ENCODE measurements at regions not wholly inside any gene's neighbourhood (a gene's known extent, or its start where the extent isn't known, plus 50 kb on each side); places are given as distances from the start of the nearest gene placed in this dataset.

GRCh38 chr18:2442726-2443275, 128.5 kb downstream of the METTL4 start:
- no peaks in the 10 kb centered on the region for H3K79me2 ChIP-seq (ENCODE audit: insufficient read depth, low read length)
- no peak overlapping the region for H2AFZ ChIP-seq (ENCODE audit: low read depth, low read length)
- no peaks in the 10 kb centered on the region for H3K36me3 ChIP-seq (ENCODE audit: insufficient read depth, low read length)
- H3K4me3 Mint-ChIP-seq (ENCODE audit: unreplicated experiment) = no peak overlapping the region
- peaks cover 30% of the 10 kb centered on the region for H3K4me1 Mint-ChIP-seq (ENCODE audit: low read depth, unreplicated experiment)
- no peaks in the 10 kb centered on the region for H3K36me3 Mint-ChIP-seq (ENCODE audit: low read depth, unreplicated experiment)
- H3K27ac ChIP-seq (ENCODE audit: low read depth, low read length) = peak overlapping the region; percentile 24
- peak overlapping the region; percentile 35 for H3K4me2 ChIP-seq (ENCODE audit: low read length)
- TF ChIP-seq, protein P1, sequence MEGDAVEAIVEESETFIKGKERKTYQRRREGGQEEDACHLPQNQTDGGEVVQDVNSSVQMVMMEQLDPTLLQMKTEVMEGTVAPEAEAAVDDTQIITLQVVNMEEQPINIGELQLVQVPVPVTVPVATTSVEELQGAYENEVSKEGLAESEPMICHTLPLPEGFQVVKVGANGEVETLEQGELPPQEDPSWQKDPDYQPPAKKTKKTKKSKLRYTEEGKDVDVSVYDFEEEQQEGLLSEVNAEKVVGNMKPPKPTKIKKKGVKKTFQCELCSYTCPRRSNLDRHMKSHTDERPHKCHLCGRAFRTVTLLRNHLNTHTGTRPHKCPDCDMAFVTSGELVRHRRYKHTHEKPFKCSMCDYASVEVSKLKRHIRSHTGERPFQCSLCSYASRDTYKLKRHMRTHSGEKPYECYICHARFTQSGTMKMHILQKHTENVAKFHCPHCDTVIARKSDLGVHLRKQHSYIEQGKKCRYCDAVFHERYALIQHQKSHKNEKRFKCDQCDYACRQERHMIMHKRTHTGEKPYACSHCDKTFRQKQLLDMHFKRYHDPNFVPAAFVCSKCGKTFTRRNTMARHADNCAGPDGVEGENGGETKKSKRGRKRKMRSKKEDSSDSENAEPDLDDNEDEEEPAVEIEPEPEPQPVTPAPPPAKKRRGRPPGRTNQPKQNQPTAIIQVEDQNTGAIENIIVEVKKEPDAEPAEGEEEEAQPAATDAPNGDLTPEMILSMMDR (IDR thresholded peaks at IDR 0.05; ENCODE audit: insufficient read depth, low read depth, low read length) = no peak
- no peak for TF ChIP-seq EZH2 (IDR thresholded peaks at IDR 0.05; ENCODE audit: insufficient read depth, low read length)
- no peaks in the 10 kb centered on the region for H3K27me3 ChIP-seq (ENCODE audit: insufficient read depth, low read length)
- H3K27ac Mint-ChIP-seq (ENCODE audit: unreplicated experiment) = peak overlapping the region; percentile 73
- DNase-seq (ENCODE audit: low read depth) = peak; percentile 51
- no peak overlapping the region for H3K4me3 ChIP-seq (ENCODE audit: insufficient read depth, low read depth, low read length)
- no peaks in the 10 kb centered on the region for H4K20me1 ChIP-seq (ENCODE audit: insufficient read depth, low read length)
- peaks cover 14% of the 10 kb centered on the region for H3K9me3 Mint-ChIP-seq (ENCODE audit: unreplicated experiment)
- H3K9ac ChIP-seq (ENCODE audit: low read length) = no peak overlapping the region
- no peaks in the 10 kb centered on the region for H3K27me3 Mint-ChIP-seq (ENCODE audit: low read depth, unreplicated experiment)
- peaks cover 4% of the 10 kb centered on the region for H3K4me1 ChIP-seq (ENCODE audit: insufficient read depth, low read length)
- H3K9me3 ChIP-seq (ENCODE audit: insufficient read depth, low read depth, low read length) = no peaks in the 10 kb centered on the region
- FAIRE-seq = no peak

DNA sequence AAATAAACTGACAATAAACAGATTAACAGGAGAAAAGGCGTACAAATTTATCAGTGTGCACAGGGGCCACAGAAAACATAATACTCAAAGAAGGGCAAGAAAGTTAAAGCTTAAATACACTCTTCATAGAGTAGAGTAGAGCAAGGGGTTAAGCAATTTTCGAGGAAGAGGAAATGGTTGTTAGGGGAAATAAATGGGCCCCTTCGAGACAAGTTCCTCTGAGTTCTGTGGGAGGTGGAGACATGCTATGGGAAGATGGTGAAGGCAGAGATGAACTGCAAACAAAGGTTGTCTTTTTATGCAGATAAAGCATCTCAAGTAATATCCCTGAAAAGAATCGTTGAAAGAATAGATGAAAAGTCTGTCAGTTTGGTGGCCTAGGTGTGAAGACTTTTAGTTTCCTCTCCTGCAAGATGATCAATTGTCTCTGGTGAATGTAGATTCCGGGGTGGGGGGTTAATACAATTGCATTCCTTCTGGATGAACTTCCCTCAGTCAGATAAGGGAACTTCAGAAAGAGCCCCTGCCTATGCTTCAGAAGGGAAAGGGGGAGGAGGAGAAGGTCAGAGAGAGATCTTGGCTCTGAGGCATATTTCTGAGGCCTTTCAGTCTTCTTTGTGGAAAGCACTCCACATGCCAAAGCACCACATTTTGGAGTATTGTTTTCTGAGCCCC, 127.0 kb downstream of the METTL4 start:
- H3K27me3 Mint-ChIP-seq (ENCODE audit: low read depth, unreplicated experiment) = no peaks in the 10 kb centered on the region
- no peak overlapping the region for H3K27ac ChIP-seq (ENCODE audit: low read depth, low read length)
- no peak overlapping the region for H3K4me2 ChIP-seq (ENCODE audit: low read length)
- no peaks in the 10 kb centered on the region for H4K20me1 ChIP-seq (ENCODE audit: insufficient read depth, low read length)
- peaks cover 14% of the 10 kb centered on the region for H3K9me3 Mint-ChIP-seq (ENCODE audit: unreplicated experiment)
- H3K4me3 ChIP-seq (ENCODE audit: insufficient read depth, low read depth, low read length) = no peak overlapping the region
- H3K9me3 ChIP-seq (ENCODE audit: insufficient read depth, low read depth, low read length) = no peaks in the 10 kb centered on the region
- no peaks in the 10 kb centered on the region for H3K36me3 Mint-ChIP-seq (ENCODE audit: low read depth, unreplicated experiment)
- no peaks in the 10 kb centered on the region for H3K79me2 ChIP-seq (ENCODE audit: insufficient read depth, low read length)
- H3K36me3 ChIP-seq (ENCODE audit: insufficient read depth, low read length) = no peaks in the 10 kb centered on the region
- FAIRE-seq = no peak
- H3K4me1 Mint-ChIP-seq (ENCODE audit: low read depth, unreplicated experiment) = peaks cover 30% of the 10 kb centered on the region
- TF ChIP-seq EZH2 (IDR thresholded peaks at IDR 0.05; ENCODE audit: insufficient read depth, low read length) = no peak
- TF ChIP-seq, protein P1 (IDR thresholded peaks at IDR 0.05; ENCODE audit: insufficient read depth, low read depth, low read length) = no peak
- peak overlapping the region; percentile 37 for H3K27ac Mint-ChIP-seq (ENCODE audit: unreplicated experiment)
- H2AFZ ChIP-seq (ENCODE audit: low read depth, low read length) = no peak overlapping the region
- peaks cover 4% of the 10 kb centered on the region for H3K4me1 ChIP-seq (ENCODE audit: insufficient read depth, low read length)
- H3K27me3 ChIP-seq (ENCODE audit: insufficient read depth, low read length) = no peaks in the 10 kb centered on the region
- H3K4me3 Mint-ChIP-seq (ENCODE audit: unreplicated experiment) = no peak overlapping the region
- DNase-seq (ENCODE audit: low read depth) = no peak
- H3K9ac ChIP-seq (ENCODE audit: low read length) = no peak overlapping the region

GRCh38 chr18:2448565-2449151, 122.6 kb downstream of the METTL4 start:
- Histone ChIP-seq H3K4me3 (ENCODE audit: insufficient read depth, low read depth, low read length) (no peak overlapping the region), H3K9ac (ENCODE audit: low read length) (no peak overlapping the region), H3K27ac (ENCODE audit: low read depth, low read length) (no peak overlapping the region), H3K36me3 (ENCODE audit: insufficient read depth, low read length) (no peaks in the 10 kb centered on the region), H2AFZ (ENCODE audit: low read depth, low read length) (no peak overlapping the region), H3K4me2 (ENCODE audit: low read length) (no peak overlapping the region), H3K9me3 (ENCODE audit: insufficient read depth, low read depth, low read length) (no peaks in the 10 kb centered on the region), H3K79me2 (ENCODE audit: insufficient read depth, low read length) (no peaks in the 10 kb centered on the region), H3K27me3 (ENCODE audit: insufficient read depth, low read length) (no peaks in the 10 kb centered on the region), H3K4me1 (ENCODE audit: insufficient read depth, low read length) (no peaks in the 10 kb centered on the region), H4K20me1 (ENCODE audit: insufficient read depth, low read length) (no peaks in the 10 kb centered on the region)
- DNase-seq (ENCODE audit: low read depth) (no peak), FAIRE-seq (peak; percentile 67)
- Mint-ChIP-seq H3K4me1 (ENCODE audit: low read depth, unreplicated experiment) (peaks cover 11% of the 10 kb centered on the region), H3K36me3 (ENCODE audit: low read depth, unreplicated experiment) (no peaks in the 10 kb centered on the region), H3K4me3 (ENCODE audit: unreplicated experiment) (no peak overlapping the region), H3K27ac (ENCODE audit: unreplicated experiment) (no peak overlapping the region), H3K9me3 (ENCODE audit: unreplicated experiment) (no peaks in the 10 kb centered on the region), H3K27me3 (ENCODE audit: low read depth, unreplicated experiment) (no peaks in the 10 kb centered on the region)
- TF ChIP-seq, protein P1 (IDR thresholded peaks at IDR 0.05; ENCODE audit: insufficient read depth, low read depth, low read length) = no peak
- no peak for TF ChIP-seq EZH2 (IDR thresholded peaks at IDR 0.05; ENCODE audit: insufficient read depth, low read length)

Data from astrocyte (in vitro differentiated cells and primary cell).